WTC11 (cell line): ENCODE measurements at regions not wholly inside any gene's neighbourhood (a gene's known extent, or its start where the extent isn't known, plus 50 kb on each side); places are given as distances from the start of the nearest gene placed in this dataset.

Experiments
- ATAC-seq: fragments of 200-7000 bp; cut with Tn5 transposase; 2 replicates; pipeline ENCODE4 v1.10.0; 2021; ENCODE audit warnings: mild to moderate bottlenecking, moderate library complexity
- CTCF ChIA-PET: fragments of 300-600 bp; sonication (Branson Sonifier 250); formaldehyde crosslinking; loops from one replicate; lab custom pipeline; 2021; ENCODE audit warnings: antibody characterized with exemption; lab: Charles Lee
- POLR2A ChIA-PET: fragments of 350-600 bp; sonication (Branson Sonifier 250); formaldehyde crosslinking; loops from one replicate; lab custom pipeline; 2021; ENCODE audit warnings: antibody characterized with exemption; lab: Charles Lee
- DNase-seq: peaks from one replicate; pipeline ENCODE4 v3.0.0; 2021; ENCODE audit warnings: low spot score
- H3K27ac Mint-ChIP-seq: 2 replicates; pipeline ENCODE4 v1.8.0; 2021; ENCODE audit warnings: mixed read lengths
- H3K27me3 Mint-ChIP-seq: 2 replicates; pipeline ENCODE4 v1.8.0; 2021; ENCODE audit warnings: low read depth, mild to moderate bottlenecking, moderate library complexity, mixed read lengths
- H3K36me3 Mint-ChIP-seq: 2 replicates; pipeline ENCODE4 v1.8.0; 2021; ENCODE audit warnings: mixed read lengths
- H3K4me1 Mint-ChIP-seq: 2 replicates; pipeline ENCODE4 v1.8.0; 2022; ENCODE audit warnings: mixed read lengths
- H3K4me3 Mint-ChIP-seq: 2 replicates; pipeline ENCODE4 v1.8.0; 2021; ENCODE audit warnings: mild to moderate bottlenecking, moderate library complexity, mixed read lengths
- H3K9me3 Mint-ChIP-seq: 2 replicates; pipeline ENCODE4 v1.8.0; 2021; ENCODE audit warnings: mixed read lengths
- ATF6 ChIP-seq: sonication (generic); formaldehyde crosslinking; IDR thresholded peaks from 2 replicates; pipeline ENCODE4 v1.8.1; 2023; ENCODE audit warnings: mild to moderate bottlenecking, missing genetic modification reagents
- CBFB ChIP-seq: sonication (generic); formaldehyde crosslinking; IDR thresholded peaks from 2 replicates; pipeline ENCODE4 v1.8.1; 2022; ENCODE audit warnings: mild to moderate bottlenecking, low read depth, missing genetic modification reagents
- CREB1 ChIP-seq: sonication (generic); formaldehyde crosslinking; IDR thresholded peaks from 2 replicates; pipeline ENCODE4 v1.8.0; 2023; ENCODE audit warnings: mild to moderate bottlenecking, missing genetic modification reagents
- CREM ChIP-seq: sonication (generic); formaldehyde crosslinking; IDR thresholded peaks from 2 replicates; pipeline ENCODE4 v1.8.1; 2022; ENCODE audit warnings: mild to moderate bottlenecking, missing genetic modification reagents, moderate library complexity
- OVOL2 ChIP-seq: fragments of 250-450 bp; sonication (Bioruptor Pico); IDR thresholded peaks from 2 replicates; pipeline ENCODE4 v1.9.0; 2021; ENCODE audit warnings: mild to moderate bottlenecking, borderline replicate concordance
- PREB ChIP-seq: sonication (generic); formaldehyde crosslinking; IDR thresholded peaks from 2 replicates; pipeline ENCODE4 v1.8.1; 2022; ENCODE audit warnings: mild to moderate bottlenecking, missing genetic modification reagents, moderate library complexity, borderline replicate concordance
- PRRX2 ChIP-seq: fragments of 250-450 bp; sonication (Bioruptor Pico); IDR thresholded peaks from 2 replicates; pipeline ENCODE4 v1.8.0; 2021; ENCODE audit warnings: mild to moderate bottlenecking
- RORB ChIP-seq: fragments of 250-450 bp; sonication (Bioruptor Pico); IDR thresholded peaks from 2 replicates; pipeline ENCODE4 v1.9.0; 2021; ENCODE audit warnings: mild to moderate bottlenecking
- ZMAT4 ChIP-seq: fragments of 250-450 bp; sonication (Bioruptor Pico); IDR thresholded peaks from 2 replicates; pipeline ENCODE4 v1.9.0; 2021; ENCODE audit warnings: mild to moderate bottlenecking
- ZNF219 ChIP-seq: sonication (generic); formaldehyde crosslinking; IDR thresholded peaks from 2 replicates; pipeline ENCODE4 v1.8.0; 2023; ENCODE audit warnings: missing genetic modification reagents, mild to moderate bottlenecking, borderline replicate concordance
- TF ChIP-seq, protein P1 (sequence below): sonication (generic); formaldehyde crosslinking; IDR thresholded peaks from 2 replicates; pipeline ENCODE4 v1.8.1; 2022; ENCODE audit warnings: low read depth, mild to moderate bottlenecking, moderate library complexity, missing genetic modification reagents, borderline replicate concordance
- TF ChIP-seq, protein P2 (sequence below): fragments of 250-450 bp; sonication (Bioruptor Pico); conservative IDR thresholded peaks from 2 replicates; pipeline ENCODE4 v1.9.0; 2021; ENCODE audit warnings: mild to moderate bottlenecking
- TF ChIP-seq, protein P3 (sequence below): sonication (generic); formaldehyde crosslinking; IDR thresholded peaks from 2 replicates; pipeline ENCODE4 v1.8.0; 2022; ENCODE audit warnings: missing genetic modification reagents

- CTCF ChIA-PET, result no interaction called here
- H3K27me3 Mint-ChIP-seq, result no peaks in the 10 kb centered on the region
These were observed 224.1 kb upstream of the ARHGAP24 start for GRCh38 chr4:85250852-85251251.

GRCh38 chr4:85257817-85258370, 217.1 kb upstream of the ARHGAP24 start:
- no peak overlapping the region for H3K27ac Mint-ChIP-seq
- POLR2A ChIA-PET, result no interaction called here
- TF ChIP-seq CREM (CRISPR knock-in tag) (no peak), PREB (CRISPR knock-in tag) (no peak), CBFB (CRISPR knock-in tag) (no peak)
- TF ChIP-seq, protein P1, sequence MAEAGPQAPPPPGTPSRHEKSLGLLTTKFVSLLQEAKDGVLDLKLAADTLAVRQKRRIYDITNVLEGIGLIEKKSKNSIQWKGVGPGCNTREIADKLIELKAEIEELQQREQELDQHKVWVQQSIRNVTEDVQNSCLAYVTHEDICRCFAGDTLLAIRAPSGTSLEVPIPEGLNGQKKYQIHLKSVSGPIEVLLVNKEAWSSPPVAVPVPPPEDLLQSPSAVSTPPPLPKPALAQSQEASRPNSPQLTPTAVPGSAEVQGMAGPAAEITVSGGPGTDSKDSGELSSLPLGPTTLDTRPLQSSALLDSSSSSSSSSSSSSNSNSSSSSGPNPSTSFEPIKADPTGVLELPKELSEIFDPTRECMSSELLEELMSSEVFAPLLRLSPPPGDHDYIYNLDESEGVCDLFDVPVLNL, result no peak
- DNase-seq (no peak), ATAC-seq (no peak)
- H3K27me3 Mint-ChIP-seq, result 0 out of 2 replicates have a peak, but pooled peaks cover 2% of the 10 kb centered on the region
- CTCF ChIA-PET, result no interaction called here
- peaks cover 14% of the 10 kb centered on the region for H3K36me3 Mint-ChIP-seq
- H3K9me3 Mint-ChIP-seq, result peaks cover 26% of the 10 kb centered on the region
- no peak overlapping the region for H3K4me3 Mint-ChIP-seq
- peaks cover 2% of the 10 kb centered on the region; the same call in 1 of the 2 replicates for H3K4me1 Mint-ChIP-seq

More at GRCh38 chr4:85250852-85251251, 224.1 kb upstream of the ARHGAP24 start:
- no peak for DNase-seq
- H3K27ac Mint-ChIP-seq, result no peak overlapping the region
- no peaks in the 10 kb centered on the region for H3K4me1 Mint-ChIP-seq
- peaks cover 25% of the 10 kb centered on the region for H3K9me3 Mint-ChIP-seq
- no peak overlapping the region for H3K4me3 Mint-ChIP-seq
- peaks cover 14% of the 10 kb centered on the region for H3K36me3 Mint-ChIP-seq
- ATAC-seq, result no peak
- POLR2A ChIA-PET, result no interaction called here
- TF ChIP-seq ZNF219 (CRISPR knock-in tag), result no peak
- TF ChIP-seq ZMAT4 (CRISPR knock-in tag), result no peak
- TF ChIP-seq, protein P2, sequence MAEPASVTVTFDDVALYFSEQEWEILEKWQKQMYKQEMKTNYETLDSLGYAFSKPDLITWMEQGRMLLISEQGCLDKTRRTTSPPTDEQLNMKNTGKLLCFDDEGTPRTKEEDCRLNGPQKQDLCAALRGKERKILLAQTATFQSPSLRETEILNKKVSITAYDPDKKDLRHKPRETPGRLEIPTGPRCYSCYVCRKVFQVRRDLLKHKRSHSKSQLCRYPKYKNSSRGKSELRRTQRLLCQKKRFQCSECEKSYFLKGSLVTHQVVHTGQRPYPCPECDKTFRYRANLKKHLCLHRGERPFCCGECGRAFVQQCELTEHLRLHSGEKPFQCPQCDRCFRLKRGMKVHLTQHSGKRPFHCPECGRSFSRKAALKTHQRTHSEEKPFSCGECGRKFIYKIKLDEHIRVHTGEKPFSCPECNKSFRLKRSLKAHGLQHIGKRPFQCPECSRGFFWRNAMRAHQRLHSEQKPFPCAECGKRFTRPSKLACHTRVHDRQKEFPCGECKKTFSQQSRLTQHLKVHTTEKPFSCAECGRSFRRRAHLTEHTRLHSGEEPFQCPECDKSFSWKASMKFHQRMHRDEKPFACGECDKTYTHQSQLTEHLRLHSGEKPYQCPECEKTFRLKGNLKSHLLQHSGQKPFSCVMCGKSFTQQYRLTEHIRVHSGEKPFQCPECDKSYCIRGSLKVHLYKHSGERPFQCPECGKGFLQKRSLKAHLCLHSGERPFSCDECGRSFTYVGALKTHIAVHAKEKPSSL (CRISPR knock-in tag), result no peak
- TF ChIP-seq CREB1 (CRISPR knock-in tag), result no peak
- TF ChIP-seq RORB (CRISPR knock-in tag), result no peak
- TF ChIP-seq ATF6, result no peak
- TF ChIP-seq OVOL2, result no peak
- TF ChIP-seq, protein P3, sequence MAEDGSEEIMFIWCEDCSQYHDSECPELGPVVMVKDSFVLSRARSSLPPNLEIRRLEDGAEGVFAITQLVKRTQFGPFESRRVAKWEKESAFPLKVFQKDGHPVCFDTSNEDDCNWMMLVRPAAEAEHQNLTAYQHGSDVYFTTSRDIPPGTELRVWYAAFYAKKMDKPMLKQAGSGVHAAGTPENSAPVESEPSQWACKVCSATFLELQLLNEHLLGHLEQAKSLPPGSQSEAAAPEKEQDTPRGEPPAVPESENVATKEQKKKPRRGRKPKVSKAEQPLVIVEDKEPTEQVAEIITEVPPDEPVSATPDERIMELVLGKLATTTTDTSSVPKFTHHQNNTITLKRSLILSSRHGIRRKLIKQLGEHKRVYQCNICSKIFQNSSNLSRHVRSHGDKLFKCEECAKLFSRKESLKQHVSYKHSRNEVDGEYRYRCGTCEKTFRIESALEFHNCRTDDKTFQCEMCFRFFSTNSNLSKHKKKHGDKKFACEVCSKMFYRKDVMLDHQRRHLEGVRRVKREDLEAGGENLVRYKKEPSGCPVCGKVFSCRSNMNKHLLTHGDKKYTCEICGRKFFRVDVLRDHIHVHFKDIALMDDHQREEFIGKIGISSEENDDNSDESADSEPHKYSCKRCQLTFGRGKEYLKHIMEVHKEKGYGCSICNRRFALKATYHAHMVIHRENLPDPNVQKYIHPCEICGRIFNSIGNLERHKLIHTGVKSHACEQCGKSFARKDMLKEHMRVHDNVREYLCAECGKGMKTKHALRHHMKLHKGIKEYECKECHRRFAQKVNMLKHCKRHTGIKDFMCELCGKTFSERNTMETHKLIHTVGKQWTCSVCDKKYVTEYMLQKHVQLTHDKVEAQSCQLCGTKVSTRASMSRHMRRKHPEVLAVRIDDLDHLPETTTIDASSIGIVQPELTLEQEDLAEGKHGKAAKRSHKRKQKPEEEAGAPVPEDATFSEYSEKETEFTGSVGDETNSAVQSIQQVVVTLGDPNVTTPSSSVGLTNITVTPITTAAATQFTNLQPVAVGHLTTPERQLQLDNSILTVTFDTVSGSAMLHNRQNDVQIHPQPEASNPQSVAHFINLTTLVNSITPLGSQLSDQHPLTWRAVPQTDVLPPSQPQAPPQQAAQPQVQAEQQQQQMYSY (CRISPR knock-in tag), result no peak
- TF ChIP-seq PRRX2 (CRISPR knock-in tag), result no peak
- TF ChIP-seq, all 79 proteins: peak for 0
